Skeletal muscle cell (primary cell): ENCODE measurements at regions not wholly inside any gene's neighbourhood (a gene's known extent, or its start where the extent isn't known, plus 50 kb on each side); places are given as distances from the start of the nearest gene placed in this dataset.
A peak's percentile ranks its signal among the peaks of the same experiment; 100 is the strongest.

ENCODE experiments used
- DNase-seq: peaks from one replicate; pipeline ENCODE4 v3.0.0-alpha.2; 2010; ENCODE audit warnings: low read depth
- H3K4me3 ChIP-seq: 2 replicates; pipeline ENCODE4 v1.5.1; 2011; ENCODE audit warnings: low read depth, mild to moderate bottlenecking, control low read depth, low read length, moderate library complexity

GRCh38 chr2:215683295-215683694 is 247.4 kb upstream of the FN1 start:
- no peak overlapping the region for H3K4me3 ChIP-seq
- no peak for DNase-seq

- no peak for DNase-seq
- H3K4me3 ChIP-seq, result no peak overlapping the region
Measured at GRCh38 chr2:215681799-215682596, 246.1 kb upstream of the FN1 start.

GRCh38 chr2:215680605-215681598 is 245.0 kb upstream of the FN1 start:
- H3K4me3 ChIP-seq, result no peak overlapping the region
- DNase-seq, result peak; percentile 92

GRCh38 chr2:215678094-215678493 is 242.2 kb upstream of the FN1 start:
- no peak overlapping the region for H3K4me3 ChIP-seq
- no peak for DNase-seq

- H3K4me3 ChIP-seq, result no peak overlapping the region
- DNase-seq, result no peak
Measured at GRCh38 chr2:215677481-215677880, 241.6 kb upstream of the FN1 start.

GRCh38 chr2:215672406-215672805 is 236.5 kb upstream of the FN1 start:
- no peak overlapping the region for H3K4me3 ChIP-seq
- DNase-seq, result no peak

GRCh38 chr2:215671691-215672090 is 235.8 kb upstream of the FN1 start:
- no peak for DNase-seq
- no peak overlapping the region for H3K4me3 ChIP-seq

- H3K4me3 ChIP-seq, result no peak overlapping the region
Measured at GRCh38 chr2:215671244-215671643, 235.4 kb upstream of the FN1 start.

GRCh38 chr2:215670396-215670795 is 234.5 kb upstream of the FN1 start:
- DNase-seq, result no peak
- H3K4me3 ChIP-seq, result no peak overlapping the region

More at GRCh38 chr2:215671244-215671643, 235.4 kb upstream of the FN1 start:
- no peak for DNase-seq

- H3K4me3 ChIP-seq, result no peak overlapping the region
- no peak for DNase-seq
Measured at GRCh38 chr2:215668378-215668775, 232.5 kb upstream of the FN1 start.

GRCh38 chr2:215667585-215668377 is 231.9 kb upstream of the FN1 start:
- H3K4me3 ChIP-seq, result no peak overlapping the region
- DNase-seq, result no peak

GRCh38 chr2:215664847-215665525 is 229.1 kb upstream of the FN1 start:
- H3K4me3 ChIP-seq, result no peak overlapping the region
- peak; percentile 80 for DNase-seq

- no peak for DNase-seq
- H3K4me3 ChIP-seq, result no peak overlapping the region
Measured at GRCh38 chr2:215662715-215663114, 226.8 kb upstream of the FN1 start.

- DNase-seq, result peak; percentile 70
Measured at GRCh38 chr2:215660687-215661086, 224.8 kb upstream of the FN1 start.

GRCh38 chr2:215659650-215660049 is 223.8 kb upstream of the FN1 start:
- DNase-seq, result no peak
- no peak overlapping the region for H3K4me3 ChIP-seq

More at GRCh38 chr2:215660687-215661086, 224.8 kb upstream of the FN1 start:
- no peak overlapping the region for H3K4me3 ChIP-seq

GRCh38 chr2:215658635-215659305 is 222.9 kb upstream of the FN1 start:
- H3K4me3 ChIP-seq, result no peak overlapping the region
- no peak for DNase-seq

GRCh38 chr2:215657844-215658243 is 222.0 kb upstream of the FN1 start:
- peak; percentile 95 for DNase-seq
- no peak overlapping the region for H3K4me3 ChIP-seq

- no peak overlapping the region for H3K4me3 ChIP-seq
- DNase-seq, result peak; percentile 56
Measured at GRCh38 chr2:215654148-215654819, 218.4 kb upstream of the FN1 start.
